Thyroid gland (tissue), 4 donors: ENCODE measurements at regions not wholly inside any gene's neighbourhood (a gene's known extent, or its start where the extent isn't known, plus 50 kb on each side); places are given as distances from the start of the nearest gene placed in this dataset.

Source experiments
- DNase-seq, 2 donors: peaks; one replicate each; pipeline ENCODE4 v3.0.0-alpha.2; 2019
- H3K27ac ChIP-seq, 3 donors: fragments of 200-600 bp; sonication (generic); 1 replicate in 2 of 3; 2 replicates in 1 of 3; pipeline ENCODE4 v1.5.1; 2016 to 2019; ENCODE audit warnings: mild to moderate bottlenecking in 1 of 3, moderate library complexity in 1 of 3
- H3K27me3 ChIP-seq: fragments of 200-600 bp; sonication (generic); one replicate; pipeline ENCODE4 v1.5.1; 2019
- H3K36me3 ChIP-seq, 2 donors: fragments of 200-600 bp; sonication (generic); one replicate each; pipeline ENCODE4 v1.5.1; 2016 to 2019
- H3K4me1 ChIP-seq, 2 donors: fragments of 200-600 bp; sonication (generic); one replicate each; pipeline ENCODE4 v1.5.1; 2017 to 2019
- H3K4me3 ChIP-seq, 3 donors: fragments of 200-600 bp; sonication (generic); replicated peaks in 1 of 3; 1 replicate in 2 of 3; 2 replicates in 1 of 3; pipeline ENCODE4 v1.5.1; 2016; ENCODE audit warnings: mild to moderate bottlenecking in 1 of 3
- H3K9me3 ChIP-seq: fragments of 200-600 bp; sonication (generic); one replicate; pipeline ENCODE4 v1.5.1; 2017
- CTCF ChIP-seq, 6 experiments: fragments of 200-600 bp in 3 of 6; fragments of 450-650 bp in 3 of 6; sonication (generic) in 3 of 6; IDR thresholded peaks; one replicate each; pipeline ENCODE4 v1.5.1; 2016 to 2019; ENCODE audit warnings: antibody characterized with exemption in 6 of 6, mild to moderate bottlenecking in 2 of 6, inconsistent platforms in 1 of 6, moderate library complexity in 1 of 6
- POLR2A ChIP-seq, 2 donors: fragments of 450-650 bp; IDR thresholded peaks; one replicate each; pipeline ENCODE4 v1.6.1; 2017; ENCODE audit warnings: antibody characterized with exemption in 2 of 2, mild to moderate bottlenecking in 2 of 2, moderate library complexity in 1 of 2
- WGBS, 2 donors: methylation state at CpG; one replicate each; pipeline ENCODE4 v1.1.5; 2017; 5-methylcytosine and 5-hydroxymethylcytosine counted together
- intact Hi-C: fragments of 100-400 bp; cut with DNase I; formaldehyde crosslinking; loops from one replicate; pipeline ENCODE4 v1.15.1; 2023

GRCh38 chr18:76081536-76081935 lies 413.5 kb downstream of the ZNF516 start:
- H3K36me3 ChIP-seq, result no peaks in the 10 kb centered on the region
- TF ChIP-seq CTCF (IDR thresholded peaks at IDR 0.05) (no peak), POLR2A (IDR thresholded peaks at IDR 0.05) (no peak)
- H3K4me3 ChIP-seq, result no peak overlapping the region
- no peaks in the 10 kb centered on the region for H3K27me3 ChIP-seq
- no peak overlapping the region for H3K27ac ChIP-seq
- H3K9me3 ChIP-seq, result no peaks in the 10 kb centered on the region
- no peaks in the 10 kb centered on the region for H3K4me1 ChIP-seq
- intact Hi-C loops, result no loop called here
- DNase-seq, result no peak
- WGBS, 2 donors, result 86 to 87% methylated on average over 11 to 12 of the region's 12 CpGs

- WGBS, 2 donors, result 89 to 93% methylated on average over 9 of the region's 9 CpGs
- H3K9me3 ChIP-seq, result no peaks in the 10 kb centered on the region
- no peak overlapping the region for H3K4me3 ChIP-seq
- no peaks in the 10 kb centered on the region for H3K36me3 ChIP-seq
- no peaks in the 10 kb centered on the region for H3K4me1 ChIP-seq
- no peak overlapping the region for H3K27ac ChIP-seq
- H3K27me3 ChIP-seq, result no peaks in the 10 kb centered on the region
- intact Hi-C loops, result no loop called here
- TF ChIP-seq CTCF (IDR thresholded peaks at IDR 0.05), result no peak
- no peak for TF ChIP-seq POLR2A (IDR thresholded peaks at IDR 0.05)
- DNase-seq, result no peak
Measured at GRCh38 chr18:76080430-76080829, 414.6 kb downstream of the ZNF516 start.

GRCh38 chr18:76075777-76076176 lies 419.3 kb downstream of the ZNF516 start:
- no peaks in the 10 kb centered on the region for H3K27me3 ChIP-seq
- no peak overlapping the region for H3K4me3 ChIP-seq
- no peaks in the 10 kb centered on the region for H3K4me1 ChIP-seq
- intact Hi-C loops, result no loop called here
- H3K9me3 ChIP-seq, result no peaks in the 10 kb centered on the region
- no peak for DNase-seq
- TF ChIP-seq CTCF (IDR thresholded peaks at IDR 0.05) (no peak), POLR2A (IDR thresholded peaks at IDR 0.05) (no peak)
- WGBS, 2 donors, result 87 to 91% methylated on average over 4 of the region's 4 CpGs
- no peaks in the 10 kb centered on the region for H3K36me3 ChIP-seq
- no peak overlapping the region for H3K27ac ChIP-seq

- no peak for TF ChIP-seq CTCF (IDR thresholded peaks at IDR 0.05)
- no peak for TF ChIP-seq POLR2A (IDR thresholded peaks at IDR 0.05)
- Histone ChIP-seq H3K4me3 (no peak overlapping the region), H3K36me3 (no peaks in the 10 kb centered on the region), H3K4me1 (no peaks in the 10 kb centered on the region), H3K27me3 (no peaks in the 10 kb centered on the region), H3K27ac (no peak overlapping the region), H3K9me3 (no peaks in the 10 kb centered on the region)
- DNase-seq, result no peak
- 29 to 43% methylated on average over 6 of the region's 6 CpGs for WGBS, 2 donors
- intact Hi-C loops, result no loop called here
Measured at GRCh38 chr18:76064998-76065397, 430.0 kb downstream of the ZNF516 start.

GRCh38 chr18:76058146-76058545 lies 436.9 kb downstream of the ZNF516 start:
- no peaks in the 10 kb centered on the region for H3K4me1 ChIP-seq
- no peaks in the 10 kb centered on the region for H3K9me3 ChIP-seq
- no peak for DNase-seq
- 69 to 75% methylated on average over 10 of the region's 10 CpGs for WGBS, 2 donors
- no peak overlapping the region for H3K4me3 ChIP-seq
- intact Hi-C loops, result no loop called here
- H3K27me3 ChIP-seq, result no peaks in the 10 kb centered on the region
- H3K27ac ChIP-seq, result no peak overlapping the region
- H3K36me3 ChIP-seq, result no peaks in the 10 kb centered on the region
- TF ChIP-seq CTCF (IDR thresholded peaks at IDR 0.05) (no peak), POLR2A (IDR thresholded peaks at IDR 0.05) (no peak)
